HepG2 (cell line): ENCODE measurements at regions not wholly inside any gene's neighbourhood (a gene's known extent, or its start where the extent isn't known, plus 50 kb on each side); places are given as distances from the start of the nearest gene placed in this dataset.

ENCODE experiments used
- ATAC-seq: fragments of 200-7000 bp; cut with Tn5 transposase; 3 replicates; pipeline ENCODE4 v1.9.1; 2020; ENCODE audit warnings: mild to moderate bottlenecking, moderate library complexity
- BruUV-seq: library from RNA; stranded (reverse); fragments of 400-500 nt; replicated peaks from 2 replicates; lab custom pipeline; 2021; lab: Mats Ljungman, UMichigan
- CTCF ChIA-PET: fragments of 300-600 bp; formaldehyde crosslinking; extraction: SDS; loops from one replicate; lab custom pipeline; 2021; ENCODE audit warnings: low total read pairs, inconsistent platforms, low intra/inter-chr PET ratio; lab: Yijun Ruan, JAX
- POLR2A ChIA-PET: fragments of 350-600 bp; sonication (Branson Sonifier 250); formaldehyde crosslinking; loops from one replicate; lab custom pipeline; 2020; ENCODE audit warnings: antibody characterized with exemption, inconsistent platforms; lab: Yijun Ruan, JAX
- DNase-seq: peaks from one replicate; pipeline ENCODE4 v3.0.0-alpha.2; 2015; ENCODE audit warnings: low spot score
- FAIRE-seq: peaks from 3 replicates; lab custom pipeline; 2011; peaks lifted over from hg19 to GRCh38; lab: Jason Lieb, UNC
- H2AFZ ChIP-seq: one replicate; pipeline ENCODE4 v1.6.1; 2011; ENCODE audit warnings: low read length, inconsistent platforms
- H3K27ac ChIP-seq: fragments of 300-600 bp; 3 replicates; pipeline ENCODE4 v1.8.0; 2011; ENCODE audit warnings: mixed run types, mild to moderate bottlenecking, mixed read lengths, low read length, inconsistent platforms; ENCODE audit not compliant: insufficient read depth; ENCODE audit errors: extremely low read length
- H3K27me3 ChIP-seq, 2 experiments: fragments of 200-600 bp in 1 of 2; 2 replicates in 1 of 2; 3 replicates in 1 of 2; pipeline versions ENCODE4 v1.6.0 to v1.8.0; 2011; ENCODE audit warnings: low read length in 2 of 2, mild to moderate bottlenecking in 2 of 2, moderate library complexity in 2 of 2, inconsistent platforms in 1 of 2; ENCODE audit not compliant: insufficient read depth in 2 of 2, control insufficient read depth in 1 of 2
- H3K36me3 ChIP-seq, 2 experiments: fragments of 200-600 bp in 1 of 2; replicated peaks in 1 of 2; 2 replicates in 1 of 2; 3 replicates in 1 of 2; pipeline versions ENCODE4 v1.5.1 to v1.8.0; 2011; ENCODE audit warnings: low read length in 2 of 2, inconsistent platforms in 1 of 2; ENCODE audit not compliant: insufficient read depth in 2 of 2, control insufficient read depth in 1 of 2
- H3K4me1 ChIP-seq: 2 replicates; pipeline ENCODE4 v1.5.1; 2012; ENCODE audit warnings: low read length, inconsistent platforms; ENCODE audit not compliant: insufficient read depth
- H3K4me2 ChIP-seq: 2 replicates; pipeline ENCODE4 v1.6.0; 2011; ENCODE audit warnings: low read depth, low read length, inconsistent platforms
- H3K4me3 ChIP-seq, 3 experiments: fragments of 200-600 bp in 1 of 3; sonication (generic), shearing (Covaris generic) in 1 of 3; replicated peaks in 1 of 3; 2 replicates each; pipeline ENCODE4 v1.5.1; 2011 to 2016; ENCODE audit warnings: low read length in 3 of 3, inconsistent platforms in 2 of 3, low read depth in 2 of 3, mild to moderate bottlenecking in 2 of 3, control low read depth in 1 of 3, mixed read lengths in 1 of 3; ENCODE audit not compliant: insufficient read depth in 1 of 3
- H3K79me2 ChIP-seq: one replicate; pipeline ENCODE4 v1.6.1; 2011; ENCODE audit warnings: low read length, inconsistent platforms; ENCODE audit not compliant: insufficient read depth
- H3K9ac ChIP-seq: 2 replicates; pipeline ENCODE4 v1.6.0; 2011; ENCODE audit warnings: mild to moderate bottlenecking, low read depth, low read length, inconsistent platforms; ENCODE audit not compliant: insufficient read depth
- H3K9me3 ChIP-seq: 2 replicates; pipeline ENCODE4 v1.5.1; 2012; ENCODE audit warnings: mild to moderate bottlenecking, low read length
- H4K20me1 ChIP-seq: 2 replicates; pipeline ENCODE4 v1.6.0; 2011; ENCODE audit warnings: inconsistent platforms, mild to moderate bottlenecking, low read length, moderate library complexity; ENCODE audit not compliant: insufficient read depth
- ARID4A ChIP-seq: sonication (generic); formaldehyde crosslinking; IDR thresholded peaks from 2 replicates; pipeline ENCODE4 v1.5.0; 2020; ENCODE audit warnings: mild to moderate bottlenecking, missing genetic modification reagents, borderline replicate concordance
- EED ChIP-seq: sonication (generic); formaldehyde crosslinking; IDR thresholded peaks from 2 replicates; pipeline ENCODE4 v1.5.0; 2020; ENCODE audit warnings: mild to moderate bottlenecking, missing genetic modification reagents
- GTF3A ChIP-seq: sonication (generic); formaldehyde crosslinking; conservative IDR thresholded peaks from 2 replicates; pipeline ENCODE4 v1.4.0; 2020; ENCODE audit warnings: mild to moderate bottlenecking, missing genetic modification reagents
- HNF1B ChIP-seq: sonication (generic); formaldehyde crosslinking; IDR thresholded peaks from 2 replicates; pipeline ENCODE4 v1.5.1; 2020; ENCODE audit warnings: mild to moderate bottlenecking, moderate library complexity, missing genetic modification reagents
- JUN ChIP-seq: sonication (generic); formaldehyde crosslinking; IDR thresholded peaks from 2 replicates; pipeline ENCODE4 v1.4.0; 2020; ENCODE audit warnings: mild to moderate bottlenecking, missing genetic modification reagents
- KLF6 ChIP-seq: IDR thresholded peaks from 2 replicates; pipeline ENCODE4 v1.8.0; 2016; ENCODE audit warnings: missing biosample characterization, missing genetic modification reagents
- NFKB2 ChIP-seq: sonication (generic); formaldehyde crosslinking; IDR thresholded peaks from 2 replicates; pipeline ENCODE4 v1.4.0; 2020; ENCODE audit warnings: missing genetic modification reagents, borderline replicate concordance
- RAD21 ChIP-seq: fragments of 450-650 bp; formaldehyde crosslinking; IDR thresholded peaks from 2 replicates; pipeline ENCODE4 v1.5.0; 2020; ENCODE audit warnings: mild to moderate bottlenecking
- TGIF2 ChIP-seq: IDR thresholded peaks from 2 replicates; pipeline ENCODE4 v1.6.1; 2016; ENCODE audit warnings: control low read depth, missing compliant biosample characterization
- ZFYVE20 ChIP-seq: sonication (generic); formaldehyde crosslinking; IDR thresholded peaks from 2 replicates; pipeline ENCODE4 v1.8.0; 2023; ENCODE audit warnings: low read depth, mild to moderate bottlenecking, moderate library complexity, missing genetic modification reagents, borderline replicate concordance
- ZSCAN9 ChIP-seq: IDR thresholded peaks from 2 replicates; pipeline ENCODE4 v1.6.1; 2016; ENCODE audit warnings: borderline replicate concordance
- WGBS: methylation state at CpG from one replicate; pipeline ENCODE4 v1.1.6; 2017; ENCODE audit warnings: low lambda C conversion rate; 5-methylcytosine and 5-hydroxymethylcytosine counted together
- in situ Hi-C: cut with HindIII; loops from 2 replicates; pipeline ENCODE4 v1.10.0; 2017; ENCODE audit warnings: low pct_unique_long_range_greater_than_20kb; ENCODE audit not compliant: extremely low pct_ligation_motif_present
- intact Hi-C: fragments of 100-400 bp; cut with micrococcal nuclease; formaldehyde crosslinking; loops from one replicate; pipeline ENCODE4 v1.10.0; 2022; ENCODE audit not compliant: unreplicated experiment

GRCh38 chr3:8317661-8318649 lies 183.7 kb upstream of the LMCD1 start:
- no peak for ATAC-seq
- no TSS peak for BruUV-seq
- WGBS: 13% methylated on average over 8 of the region's 8 CpGs
- CTCF ChIA-PET: no interaction called here
- H3K4me3 ChIP-seq: no peak overlapping the region
- POLR2A ChIA-PET: no interaction called here
- intact Hi-C loops: no loop called here
- H3K36me3 ChIP-seq: no peaks in the 10 kb centered on the region
- no peaks in the 10 kb centered on the region for H3K9me3 ChIP-seq
- no peak overlapping the region for H2AFZ ChIP-seq
- H3K79me2 ChIP-seq: no peaks in the 10 kb centered on the region
- H3K9ac ChIP-seq: no peak overlapping the region
- H3K27ac ChIP-seq: no peak overlapping the region
- no peaks in the 10 kb centered on the region for H4K20me1 ChIP-seq
- FAIRE-seq: no peak
- H3K4me1 ChIP-seq: no peaks in the 10 kb centered on the region
- no peak for DNase-seq
- no peaks in the 10 kb centered on the region for H3K27me3 ChIP-seq
- in situ Hi-C loops: no loop called here
- H3K4me2 ChIP-seq: no peak overlapping the region
- TF ChIP-seq JUN (CRISPR knock-in tag): no peak
- TF ChIP-seq ARID4A: no peak
- TF ChIP-seq HNF1B (CRISPR knock-in tag): no peak
- no peak for TF ChIP-seq RAD21
- TF ChIP-seq NFKB2 (CRISPR knock-in tag): no peak
- TF ChIP-seq EED (CRISPR knock-in tag): no peak
- no peak for TF ChIP-seq ZSCAN9 (CRISPR knock-in tag)
- no peak for TF ChIP-seq KLF6 (CRISPR knock-in tag)
- no peak for TF ChIP-seq GTF3A (CRISPR knock-in tag)
- TF ChIP-seq TGIF2 (CRISPR knock-in tag): no peak
- TF ChIP-seq ZFYVE20 (CRISPR knock-in tag): no peak
